ENCODE measurements at regions not wholly inside any gene's neighbourhood (a gene's known extent, or its start where the extent isn't known, plus 50 kb on each side); places are given as distances from the start of the nearest gene placed in this dataset.

GRCh38 chr22:48585916-48586798 is 1241.5 kb downstream of the BRD1 start:
- no peak for TF ChIP-seq CTCF (IDR thresholded peaks at IDR 0.05; ENCODE audit: low read depth, low read length, missing control alignments)

GRCh38 chr22:48584170-48584569 is 1243.5 kb downstream of the BRD1 start:
- DNase-seq (ENCODE audit: extremely low read depth, low read depth), result no peak
- no peak for TF ChIP-seq CTCF (IDR thresholded peaks at IDR 0.05; ENCODE audit: low read depth, low read length, missing control alignments)
- no peak overlapping the region for H3K4me3 ChIP-seq (replicated peaks; ENCODE audit: low read depth, low read length)

More at GRCh38 chr22:48585916-48586798, 1241.5 kb downstream of the BRD1 start:
- no peak for DNase-seq (ENCODE audit: extremely low read depth, low read depth)
- no peak overlapping the region for H3K4me3 ChIP-seq (replicated peaks; ENCODE audit: low read depth, low read length)

GRCh38 chr22:48581796-48582469 is 1245.7 kb downstream of the BRD1 start:
- no peak for TF ChIP-seq CTCF (IDR thresholded peaks at IDR 0.05; ENCODE audit: low read depth, low read length, missing control alignments)
- DNase-seq (ENCODE audit: extremely low read depth, low read depth), result no peak
- H3K4me3 ChIP-seq (replicated peaks; ENCODE audit: low read depth, low read length), result no peak overlapping the region

- no peak for DNase-seq (ENCODE audit: extremely low read depth, low read depth)
- TF ChIP-seq CTCF (IDR thresholded peaks at IDR 0.05; ENCODE audit: low read depth, low read length, missing control alignments), result no peak
- no peak overlapping the region for H3K4me3 ChIP-seq (replicated peaks; ENCODE audit: low read depth, low read length)
Observed at GRCh38 chr22:48581205-48581766, 1246.4 kb downstream of the BRD1 start.

GRCh38 chr22:48580481-48580970 is 1247.1 kb downstream of the BRD1 start:
- DNase-seq (ENCODE audit: extremely low read depth, low read depth), result no peak
- H3K4me3 ChIP-seq (replicated peaks; ENCODE audit: low read depth, low read length), result no peak overlapping the region
- no peak for TF ChIP-seq CTCF (IDR thresholded peaks at IDR 0.05; ENCODE audit: low read depth, low read length, missing control alignments)

GRCh38 chr22:48579928-48580309 is 1247.8 kb downstream of the BRD1 start:
- no peak for DNase-seq (ENCODE audit: extremely low read depth, low read depth)
- no peak overlapping the region for H3K4me3 ChIP-seq (replicated peaks; ENCODE audit: low read depth, low read length)
- no peak for TF ChIP-seq CTCF (IDR thresholded peaks at IDR 0.05; ENCODE audit: low read depth, low read length, missing control alignments)
